PC-9 (cell line): ENCODE measurements at regions not wholly inside any gene's neighbourhood (a gene's known extent, or its start where the extent isn't known, plus 50 kb on each side); places are given as distances from the start of the nearest gene placed in this dataset.
"Not testable (repeated sequence)": the region's sequence is repeated elsewhere in the genome, so short reads cannot be mapped to it uniquely, and the experiment has no call there.

Experiments
- BruUV-seq: library from RNA; stranded (reverse); fragments of 400-500 nt; replicated peaks from 2 replicates; lab custom pipeline; 2021; lab: Mats Ljungman, UMichigan
- CTCF ChIA-PET: fragments of 300-600 bp; sonication (Branson Sonifier 250); formaldehyde crosslinking; loops from one replicate; lab custom pipeline; 2022; ENCODE audit warnings: antibody characterized with exemption; lab: Charles Lee
- POLR2A ChIA-PET: fragments of 300-600 bp; sonication (Branson Sonifier 250); formaldehyde crosslinking; loops from one replicate; lab custom pipeline; 2022; ENCODE audit warnings: antibody characterized with exemption; ENCODE audit not compliant: unreplicated experiment; lab: Charles Lee
- DNase-seq, 2 experiments: peaks; one replicate each; pipeline versions ENCODE4 v3.0.0 to v3.0.0-alpha.2; 2015 to 2022; ENCODE audit warnings: mixed read lengths in 1 of 2
- H2AFZ ChIP-seq: fragments of 200-600 bp; sonication (generic); 2 replicates; pipeline ENCODE4 v1.8.1; 2017; ENCODE audit warnings: antibody characterized with exemption
- H3F3A ChIP-seq: fragments of 200-600 bp; sonication (generic); 2 replicates; pipeline ENCODE4 v1.8.1; 2017; ENCODE audit warnings: antibody characterized with exemption, mild to moderate bottlenecking, low read depth; ENCODE audit not compliant: insufficient read depth
- H3K27ac ChIP-seq: fragments of 200-600 bp; sonication (generic); 2 replicates; pipeline ENCODE4 v1.6.1; 2016; ENCODE audit warnings: mixed run types
- H3K27me3 ChIP-seq: fragments of 200-600 bp; sonication (generic); 2 replicates; pipeline ENCODE4 v1.6.1; 2016; ENCODE audit warnings: low read depth, mixed run types; ENCODE audit not compliant: insufficient read depth
- H3K36me3 ChIP-seq: fragments of 200-600 bp; sonication (generic); 2 replicates; pipeline ENCODE4 v1.6.1; 2016; ENCODE audit warnings: low read depth, mixed run types
- H3K4me1 ChIP-seq: fragments of 200-600 bp; sonication (generic); replicated peaks from 2 replicates; pipeline ENCODE4 v1.6.1; 2016; ENCODE audit warnings: mixed run types; ENCODE audit not compliant: insufficient read depth
- H3K4me2 ChIP-seq: fragments of 200-600 bp; sonication (generic); 2 replicates; pipeline ENCODE4 v1.6.1; 2017; ENCODE audit warnings: mixed run types
- H3K4me3 ChIP-seq: fragments of 200-600 bp; sonication (generic); 2 replicates; pipeline ENCODE4 v1.6.1; 2016; ENCODE audit warnings: mixed run types
- H3K79me2 ChIP-seq: fragments of 200-600 bp; sonication (generic); 2 replicates; pipeline ENCODE4 v1.6.1; 2017; ENCODE audit warnings: low read depth, mixed run types
- H3K9me2 ChIP-seq: fragments of 200-600 bp; sonication (generic); 2 replicates; pipeline ENCODE4 v1.8.1; 2017; ENCODE audit warnings: mild to moderate bottlenecking; ENCODE audit not compliant: insufficient read depth
- H3K9me3 ChIP-seq: fragments of 200-600 bp; sonication (generic); 2 replicates; pipeline ENCODE4 v1.8.1; 2016; ENCODE audit warnings: low read depth; ENCODE audit not compliant: insufficient read depth
- H4K20me1 ChIP-seq: fragments of 200-600 bp; sonication (generic); 2 replicates; pipeline ENCODE4 v1.8.1; 2017; ENCODE audit not compliant: insufficient read depth
- CTCF ChIP-seq: fragments of 200-600 bp; sonication (generic); conservative IDR thresholded peaks from 2 replicates; pipeline ENCODE4 v1.6.1; 2017; ENCODE audit warnings: mixed run types, antibody characterized with exemption, mild to moderate bottlenecking, moderate library complexity
- EZH2 ChIP-seq: fragments of 200-600 bp; sonication (generic); IDR thresholded peaks from 2 replicates; pipeline ENCODE4 v1.8.0; 2017; ENCODE audit warnings: antibody characterized with exemption, low read depth
- intact Hi-C: fragments of 100-400 bp; cut with micrococcal nuclease; formaldehyde crosslinking; loops from one replicate; pipeline ENCODE4 v1.10.0; 2022; ENCODE audit not compliant: unreplicated experiment

- no peak for DNase-seq
- no peaks in the 10 kb centered on the region for H3K79me2 ChIP-seq
- H3K4me3 ChIP-seq: no peak overlapping the region
- TF ChIP-seq CTCF (no peak), EZH2 (no peak)
- no peak overlapping the region for H3K4me2 ChIP-seq
- H3K27ac ChIP-seq: no peak overlapping the region
- peaks cover 13% of the 10 kb centered on the region; the same call in 1 of the 2 replicates for H3K4me1 ChIP-seq
- H3F3A ChIP-seq: peaks cover 19% of the 10 kb centered on the region
- H3K9me2 ChIP-seq: no peaks in the 10 kb centered on the region
- no peak overlapping the region for H2AFZ ChIP-seq
- ChIA-PET POLR2A (no interaction called here), CTCF (no interaction called here)
- H3K36me3 ChIP-seq: no peaks in the 10 kb centered on the region
- intact Hi-C loops: no loop called here
- H3K27me3 ChIP-seq: peaks cover 34% of the 10 kb centered on the region
- no peaks in the 10 kb centered on the region for H3K9me3 ChIP-seq
- no TSS peak for BruUV-seq
- no peaks in the 10 kb centered on the region for H4K20me1 ChIP-seq
These were observed 100.3 kb downstream of the FAM53A start for GRCh38 chr4:1583859-1584258.

- no peak overlapping the region for H3K4me3 ChIP-seq
- no peaks in the 10 kb centered on the region for H3K9me2 ChIP-seq
- H3K4me2 ChIP-seq: no peak overlapping the region
- H3K27ac ChIP-seq: no peak overlapping the region
- no peak for TF ChIP-seq CTCF
- no peak for TF ChIP-seq EZH2
- no peaks in the 10 kb centered on the region for H4K20me1 ChIP-seq
- no peak overlapping the region for H2AFZ ChIP-seq
- H3K27me3 ChIP-seq: peaks cover 28% of the 10 kb centered on the region
- peaks cover 19% of the 10 kb centered on the region for H3F3A ChIP-seq
- H3K36me3 ChIP-seq: no peaks in the 10 kb centered on the region
- ChIA-PET POLR2A (no interaction called here), CTCF (no interaction called here)
- intact Hi-C loops: no loop called here
- BruUV-seq: no TSS peak
- H3K79me2 ChIP-seq: no peaks in the 10 kb centered on the region
- H3K4me1 ChIP-seq: peaks cover 13% of the 10 kb centered on the region; the same call in 1 of the 2 replicates
- no peaks in the 10 kb centered on the region for H3K9me3 ChIP-seq
- DNase-seq: no peak
These were observed 100.9 kb downstream of the FAM53A start for GRCh38 chr4:1583051-1583785.

GRCh38 chr4:1582227-1582626 lies 101.9 kb downstream of the FAM53A start:
- intact Hi-C loops: no loop called here

GRCh38 chr4:1581164-1581894 lies 102.8 kb downstream of the FAM53A start:
- H3K9me2 ChIP-seq, H3K4me3 ChIP-seq, CTCF ChIA-PET, H3K9me3 ChIP-seq, H4K20me1 ChIP-seq, H2AFZ ChIP-seq, H3K79me2 ChIP-seq, intact Hi-C loops, BruUV-seq, H3K36me3 ChIP-seq, H3K27ac ChIP-seq: not testable (repeated sequence)
- Histone ChIP-seq H3K4me2 (0 out of 2 replicates have a peak overlapping the region, but pooled peaks have one; percentile 6), H3K27me3 (peaks cover 13% of the 10 kb centered on the region), H3F3A (peaks cover 19% of the 10 kb centered on the region), H3K4me1 (peaks cover 13% of the 10 kb centered on the region; the same call in 1 of the 2 replicates)
- peak; percentile 62 to 93 for DNase-seq
- POLR2A ChIA-PET: interaction anchor here (0.6 kb wide), 1 partner anchor 62 kb away, joined by 21 read pairs; no protein-coding TSS in a partner anchor

More at GRCh38 chr4:1582227-1582626, 101.9 kb downstream of the FAM53A start:
- Histone ChIP-seq H3K4me1 (peaks cover 13% of the 10 kb centered on the region; the same call in 1 of the 2 replicates), H3K9me2 (no peaks in the 10 kb centered on the region), H3K27ac (no peak overlapping the region), H3K27me3 (peaks cover 20% of the 10 kb centered on the region), H3K79me2 (no peaks in the 10 kb centered on the region), H3F3A (peaks cover 19% of the 10 kb centered on the region), H2AFZ (no peak overlapping the region), H3K4me2 (no peak overlapping the region), H3K9me3 (no peaks in the 10 kb centered on the region), H3K36me3 (no peaks in the 10 kb centered on the region), H4K20me1 (no peaks in the 10 kb centered on the region), H3K4me3 (no peak overlapping the region)
- ChIA-PET POLR2A (no interaction called here), CTCF (no interaction called here)
- TF ChIP-seq EZH2 (no peak), CTCF (no peak)
- no peak for DNase-seq
- no TSS peak for BruUV-seq

- H3K9me3 ChIP-seq, H3K4me2 ChIP-seq, H3K4me3 ChIP-seq, H2AFZ ChIP-seq, BruUV-seq, H3K27me3 ChIP-seq, H3K79me2 ChIP-seq, H3K36me3 ChIP-seq, H4K20me1 ChIP-seq, DNase-seq, intact Hi-C loops, H3K9me2 ChIP-seq, H3K27ac ChIP-seq, CTCF ChIA-PET: not testable (repeated sequence)
- peaks cover 19% of the 10 kb centered on the region for H3F3A ChIP-seq
- POLR2A ChIA-PET: interaction anchor here (0.7 kb wide), 1 partner anchor 963 kb away, joined by 7 read pairs; no protein-coding TSS in a partner anchor
- H3K4me1 ChIP-seq: peaks cover 13% of the 10 kb centered on the region; the same call in 1 of the 2 replicates
These were observed 103.5 kb downstream of the FAM53A start for GRCh38 chr4:1580692-1581012.
